HCT116 (cell line): ENCODE measurements at regions not wholly inside any gene's neighbourhood (a gene's known extent, or its start where the extent isn't known, plus 50 kb on each side); places are given as distances from the start of the nearest gene placed in this dataset.

Experiments
- ATAC-seq: fragments of 200-7000 bp; cut with Tn5 transposase; 2 replicates; pipeline ENCODE4 v1.9.1; 2020; ENCODE audit warnings: mild to moderate bottlenecking, moderate library complexity
- BruUV-seq: library from RNA; stranded (reverse); fragments of 400-500 nt; replicated peaks from 2 replicates; lab custom pipeline; 2021; lab: Mats Ljungman, UMichigan
- CTCF ChIA-PET: fragments of 300-600 bp; sonication (Branson Sonifier 250); formaldehyde crosslinking; loops from one replicate; lab custom pipeline; 2021; ENCODE audit warnings: antibody characterized with exemption; lab: Charles Lee
- POLR2A ChIA-PET: fragments of 300-600, 350-600 bp; sonication (Branson Sonifier 250); formaldehyde crosslinking; loops from one replicate; lab custom pipeline; 2021; ENCODE audit warnings: antibody characterized with exemption; lab: Charles Lee
- RAD21 ChIA-PET, 2 experiments: fragments of 300-600 bp; sonication (Branson Sonifier 250); formaldehyde crosslinking; loops; one replicate each; lab custom pipeline; 2023; ENCODE audit warnings: low total read pairs in 2 of 2; ENCODE audit not compliant: uncharacterized antibody in 2 of 2, unreplicated experiment in 2 of 2, low non-redundant PET in 1 of 2; lab: Charles Lee
- DNase-seq: peaks from one replicate; pipeline ENCODE4 v3.0.0-alpha.2; 2010; ENCODE audit warnings: low read depth, low spot score
- H2AFZ ChIP-seq: fragments of 200-600 bp; shearing (Covaris generic), sonication (generic); 2 replicates; pipeline ENCODE4 v1.6.1; 2017; ENCODE audit warnings: low read depth, mixed run types, mixed read lengths, antibody characterized with exemption, low read length; ENCODE audit not compliant: poor library complexity, severe bottlenecking
- H3K27ac ChIP-seq: 2 replicates; pipeline ENCODE4 v1.5.1; 2012; ENCODE audit warnings: low read depth, low read length
- H3K27me3 ChIP-seq: fragments of 200-600 bp; sonication (generic); 2 replicates; pipeline ENCODE4 v1.6.1; 2016; ENCODE audit warnings: mixed run types, low read length, mixed read lengths; ENCODE audit not compliant: insufficient read depth
- H3K36me3 ChIP-seq, 2 experiments: fragments of 200-500 bp in 1 of 2; fragments of 200-600 bp in 1 of 2; sonication (Bioruptor generic) in 1 of 2; sonication (generic) in 1 of 2; 2 replicates each; pipeline versions ENCODE4 v1.5.1 to v1.6.1; 2014 to 2016; ENCODE audit warnings: low read length in 2 of 2, inconsistent platforms in 1 of 2, mixed read lengths in 1 of 2, mixed run types in 1 of 2; ENCODE audit not compliant: insufficient read depth in 2 of 2, control insufficient read depth in 1 of 2
- H3K4me1 ChIP-seq, 2 experiments: fragments of 200-600 bp in 1 of 2; sonication (generic) in 1 of 2; 2 replicates each; pipeline versions ENCODE4 v1.5.1 to v1.6.1; 2012 to 2017; ENCODE audit warnings: low read length in 2 of 2, inconsistent platforms in 1 of 2, mild to moderate bottlenecking in 1 of 2, mixed read lengths in 1 of 2, mixed run types in 1 of 2, moderate library complexity in 1 of 2; ENCODE audit not compliant: insufficient read depth in 2 of 2, control insufficient read depth in 1 of 2
- H3K4me2 ChIP-seq: fragments of 200-600 bp; sonication (generic); 2 replicates; pipeline ENCODE4 v1.6.1; 2017; ENCODE audit warnings: mixed run types, low read length, mixed read lengths
- H3K4me3 ChIP-seq, 2 experiments: fragments of 200-600 bp in 1 of 2; sonication (generic) in 1 of 2; replicated peaks in 1 of 2; 2 replicates each; pipeline ENCODE4 v1.5.1; 2011 to 2016; ENCODE audit warnings: low read length in 2 of 2, control low read depth in 1 of 2, low read depth in 1 of 2, mild to moderate bottlenecking in 1 of 2, mixed read lengths in 1 of 2, mixed run types in 1 of 2
- H3K79me2 ChIP-seq: fragments of 200-600 bp; sonication (generic); 2 replicates; pipeline ENCODE4 v1.6.1; 2017; ENCODE audit warnings: mild to moderate bottlenecking, mixed run types, low read length, moderate library complexity, mixed read lengths; ENCODE audit not compliant: insufficient read depth
- H3K9ac ChIP-seq: fragments of 200-600 bp; sonication (generic); 2 replicates; pipeline ENCODE4 v1.6.1; 2016; ENCODE audit warnings: low read length, mixed read lengths
- H3K9me2 ChIP-seq: fragments of 200-600 bp; sonication (generic), shearing (Covaris generic); 2 replicates; pipeline ENCODE4 v1.6.1; 2017; ENCODE audit warnings: mixed run types, mild to moderate bottlenecking, moderate library complexity; ENCODE audit not compliant: insufficient read depth
- H3K9me3 ChIP-seq, 2 experiments: fragments of 200-500 bp in 1 of 2; fragments of 200-600 bp in 1 of 2; sonication (Bioruptor generic) in 1 of 2; sonication (generic) in 1 of 2; 2 replicates each; pipeline ENCODE4 v1.6.1; 2014 to 2017; ENCODE audit warnings: low read length in 2 of 2, mixed read lengths in 2 of 2, inconsistent platforms in 1 of 2, low read depth in 1 of 2, mild to moderate bottlenecking in 1 of 2, mixed run types in 1 of 2, moderate library complexity in 1 of 2; ENCODE audit not compliant: control insufficient read depth in 1 of 2, insufficient read depth in 1 of 2
- H4K20me1 ChIP-seq: fragments of 200-600 bp; sonication (generic), shearing (Covaris generic); 2 replicates; pipeline ENCODE4 v1.6.1; 2017; ENCODE audit warnings: mixed run types, mild to moderate bottlenecking, moderate library complexity; ENCODE audit not compliant: insufficient read depth
- CBX3 ChIP-seq: IDR thresholded peaks from 2 replicates; pipeline ENCODE4 v1.6.1; 2012; ENCODE audit warnings: low read depth
- CEBPB ChIP-seq: IDR thresholded peaks from 2 replicates; pipeline ENCODE4 v1.6.1; 2012; ENCODE audit warnings: low read depth
- EGR1 ChIP-seq: IDR thresholded peaks from 2 replicates; pipeline ENCODE4 v1.6.1; 2012; ENCODE audit warnings: low read depth
- ELF1 ChIP-seq: IDR thresholded peaks from 2 replicates; pipeline ENCODE4 v1.6.1; 2012; ENCODE audit warnings: low read depth, borderline replicate concordance
- EZH2phosphoT487 ChIP-seq: fragments of 200-600 bp; IDR thresholded peaks from 2 replicates; pipeline ENCODE4 v1.6.1; 2018; ENCODE audit warnings: antibody characterized with exemption, borderline replicate concordance
- FOSL1 ChIP-seq: IDR thresholded peaks from 2 replicates; pipeline ENCODE4 v1.6.1; 2012; ENCODE audit warnings: low read depth
- REST ChIP-seq: IDR thresholded peaks from 2 replicates; pipeline ENCODE4 v1.6.1; 2012; ENCODE audit warnings: low read depth
- SRF ChIP-seq: IDR thresholded peaks from 2 replicates; pipeline ENCODE4 v1.6.1; 2012; ENCODE audit warnings: low read depth
- ZBTB33 ChIP-seq: IDR thresholded peaks from 2 replicates; pipeline ENCODE4 v1.6.1; 2011; ENCODE audit warnings: mild to moderate bottlenecking, low read length, moderate library complexity; ENCODE audit not compliant: insufficient replicate concordance; ENCODE audit errors: extremely low read depth
- intact Hi-C: fragments of 100-400 bp; cut with micrococcal nuclease; formaldehyde crosslinking; loops from 2 replicates; pipeline ENCODE4 v1.10.0; 2022
- TF ChIP-seq, protein P1 (sequence below), 3 experiments: fragments of 200-600 bp in 1 of 3; sonication (generic) in 1 of 3; IDR thresholded peaks in 2 of 3; conservative IDR thresholded peaks in 1 of 3; 2 replicates each; pipeline ENCODE4 v1.5.1; 2012 to 2017; ENCODE audit warnings: low read depth in 2 of 3, low read length in 2 of 3, antibody characterized with exemption in 1 of 3, borderline replicate concordance in 1 of 3, control low read depth in 1 of 3, mild to moderate bottlenecking in 1 of 3, mixed read lengths in 1 of 3, mixed run types in 1 of 3, moderate library complexity in 1 of 3; ENCODE audit not compliant: insufficient read depth in 1 of 3

DNA sequence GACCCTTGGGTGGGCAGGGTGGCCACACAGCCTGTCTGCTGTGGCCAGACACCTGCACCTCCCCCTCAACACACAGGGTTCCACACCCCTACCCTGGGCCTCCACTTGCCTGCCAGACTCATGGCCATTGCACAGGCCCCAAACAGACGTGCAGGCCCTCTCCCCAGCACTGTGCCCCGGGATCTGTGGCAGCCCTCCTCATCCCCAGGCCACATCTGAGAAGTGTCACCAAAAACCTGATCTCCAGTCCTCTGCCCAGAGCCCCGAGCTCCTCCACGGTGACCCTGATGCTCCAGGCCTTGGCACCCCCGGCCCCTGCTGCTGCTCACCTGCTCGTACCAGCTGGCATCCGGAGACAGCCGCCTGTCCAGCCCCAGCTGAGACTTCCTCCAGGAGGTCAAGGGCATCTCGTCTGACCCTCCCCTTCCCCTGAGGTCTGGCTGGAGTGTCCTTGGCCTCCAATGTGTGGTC lies 160.1 kb downstream of the DLL1 start:
- H3K9ac ChIP-seq: no peak overlapping the region
- ChIA-PET RAD21 (no interaction called here), CTCF (no interaction called here), POLR2A (no interaction called here)
- no peaks in the 10 kb centered on the region for H3K27me3 ChIP-seq
- H3K79me2 ChIP-seq: no peaks in the 10 kb centered on the region
- no peaks in the 10 kb centered on the region for H4K20me1 ChIP-seq
- no peaks in the 10 kb centered on the region for H3K4me1 ChIP-seq
- BruUV-seq: no TSS peak
- H3K9me2 ChIP-seq: no peaks in the 10 kb centered on the region
- TF ChIP-seq ELF1: no peak
- no peak for TF ChIP-seq FOSL1
- TF ChIP-seq, protein P1, sequence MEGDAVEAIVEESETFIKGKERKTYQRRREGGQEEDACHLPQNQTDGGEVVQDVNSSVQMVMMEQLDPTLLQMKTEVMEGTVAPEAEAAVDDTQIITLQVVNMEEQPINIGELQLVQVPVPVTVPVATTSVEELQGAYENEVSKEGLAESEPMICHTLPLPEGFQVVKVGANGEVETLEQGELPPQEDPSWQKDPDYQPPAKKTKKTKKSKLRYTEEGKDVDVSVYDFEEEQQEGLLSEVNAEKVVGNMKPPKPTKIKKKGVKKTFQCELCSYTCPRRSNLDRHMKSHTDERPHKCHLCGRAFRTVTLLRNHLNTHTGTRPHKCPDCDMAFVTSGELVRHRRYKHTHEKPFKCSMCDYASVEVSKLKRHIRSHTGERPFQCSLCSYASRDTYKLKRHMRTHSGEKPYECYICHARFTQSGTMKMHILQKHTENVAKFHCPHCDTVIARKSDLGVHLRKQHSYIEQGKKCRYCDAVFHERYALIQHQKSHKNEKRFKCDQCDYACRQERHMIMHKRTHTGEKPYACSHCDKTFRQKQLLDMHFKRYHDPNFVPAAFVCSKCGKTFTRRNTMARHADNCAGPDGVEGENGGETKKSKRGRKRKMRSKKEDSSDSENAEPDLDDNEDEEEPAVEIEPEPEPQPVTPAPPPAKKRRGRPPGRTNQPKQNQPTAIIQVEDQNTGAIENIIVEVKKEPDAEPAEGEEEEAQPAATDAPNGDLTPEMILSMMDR (IDR thresholded peaks at IDR 0.05 in 2 of 3, conservative IDR thresholded peaks at IDR 0.05 in 1 of 3; ENCODE audit: borderline replicate concordance in 1 of 3, insufficient read depth in 1 of 3, low read depth in 2 of 3, low read length in 2 of 3): no peak
- no peak for TF ChIP-seq EGR1
- intact Hi-C loops: no loop called here
- no peak overlapping the region for H2AFZ ChIP-seq
- no peak overlapping the region for H3K4me2 ChIP-seq
- H3K4me3 ChIP-seq: no peak overlapping the region
- no peak overlapping the region for H3K27ac ChIP-seq
- H3K36me3 ChIP-seq: no peaks in the 10 kb centered on the region
- no peak for ATAC-seq
- DNase-seq: no peak
- no peaks in the 10 kb centered on the region for H3K9me3 ChIP-seq

DNA sequence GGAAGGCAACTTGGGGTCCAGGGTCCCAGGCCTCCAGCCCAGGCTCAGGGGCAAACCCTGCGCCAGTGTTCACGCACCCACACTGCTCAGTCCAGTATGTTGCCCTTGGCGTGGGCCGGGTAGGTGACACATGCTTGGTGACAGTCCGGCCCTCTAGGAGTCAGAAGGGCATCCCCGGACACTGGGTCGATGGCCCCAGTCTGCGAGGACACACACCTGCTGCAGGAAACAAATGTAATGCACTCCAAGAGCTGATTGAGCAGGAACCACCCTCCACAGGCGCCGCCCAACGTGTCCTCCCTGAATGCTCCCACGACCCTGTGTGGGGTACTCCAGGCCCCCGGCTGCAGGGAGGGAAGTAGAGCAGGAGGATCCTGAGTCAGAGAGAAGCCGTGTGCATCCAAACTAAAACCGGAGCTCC lies 160.7 kb downstream of the DLL1 start:
- Histone ChIP-seq H3K79me2 (no peaks in the 10 kb centered on the region), H3K9me3 (no peaks in the 10 kb centered on the region), H3K4me3 (no peak overlapping the region), H2AFZ (no peak overlapping the region), H3K27me3 (no peaks in the 10 kb centered on the region), H4K20me1 (no peaks in the 10 kb centered on the region), H3K4me2 (no peak overlapping the region), H3K36me3 (no peaks in the 10 kb centered on the region), H3K9me2 (no peaks in the 10 kb centered on the region), H3K27ac (no peak overlapping the region), H3K9ac (no peak overlapping the region), H3K4me1 (peaks cover 0 to under 1% of the 10 kb centered on the region in 2 experiments; a peak in 2 of 4 replicates)
- BruUV-seq: no TSS peak
- ChIA-PET RAD21 (no interaction called here), CTCF (no interaction called here), POLR2A (no interaction called here)
- intact Hi-C loops: no loop called here
- ATAC-seq: no peak
- TF ChIP-seq CBX3 (no peak), ELF1 (no peak), ZBTB33 (no peak), CEBPB (no peak), SRF (no peak), EZH2phosphoT487 (no peak), REST (no peak)
- DNase-seq: no peak
